Caco-2 (cell line): ENCODE measurements at regions not wholly inside any gene's neighbourhood (a gene's known extent, or its start where the extent isn't known, plus 50 kb on each side); places are given as distances from the start of the nearest gene placed in this dataset.

Experiments
- BruUV-seq: library from RNA; stranded (reverse); fragments of 400-500 nt; replicated peaks from 2 replicates; lab custom pipeline; 2021; lab: Mats Ljungman, UMichigan
- CTCF ChIA-PET: fragments of 300-600 bp; sonication (Branson Sonifier 250); formaldehyde crosslinking; loops from one replicate; lab custom pipeline; 2022; ENCODE audit warnings: antibody characterized with exemption; lab: Charles Lee
- POLR2A ChIA-PET: fragments of 300-600 bp; sonication (Branson Sonifier 250); formaldehyde crosslinking; loops from one replicate; lab custom pipeline; 2022; ENCODE audit warnings: antibody characterized with exemption; lab: Charles Lee
- DNase-seq, 2 experiments: peaks; one replicate each; pipeline versions ENCODE4 v3.0.0 to v3.0.0-alpha.2; 2020 to 2022
- H3K27me3 ChIP-seq: replicated peaks from 2 replicates; pipeline ENCODE4 v1.6.0; 2011; ENCODE audit warnings: low read length; ENCODE audit not compliant: control insufficient read depth, insufficient read depth
- H3K36me3 ChIP-seq: 2 replicates; pipeline ENCODE4 v1.5.1; 2011; ENCODE audit warnings: low read length; ENCODE audit not compliant: control insufficient read depth, insufficient read depth
- H3K4me1 ChIP-seq: fragments of 250-450 bp; sonication (Bioruptor Pico); 2 replicates; pipeline ENCODE4 v1.5.1; 2020; ENCODE audit warnings: mild to moderate bottlenecking
- H3K4me3 ChIP-seq: 2 replicates; pipeline ENCODE4 v1.5.1; 2011; ENCODE audit warnings: low read depth, mild to moderate bottlenecking, control low read depth, low read length
- H3K9me3 ChIP-seq: fragments of 250-450 bp; sonication (Bioruptor Pico); 2 replicates; pipeline ENCODE4 v1.5.1; 2020; ENCODE audit warnings: mild to moderate bottlenecking, moderate library complexity
- H3K27ac Mint-ChIP-seq: one replicate; pipeline ENCODE4 v1.8.0; 2022; ENCODE audit warnings: mixed read lengths; ENCODE audit not compliant: unreplicated experiment
- H3K27me3 Mint-ChIP-seq: one replicate; pipeline ENCODE4 v1.8.0; 2022; ENCODE audit warnings: mixed read lengths; ENCODE audit not compliant: insufficient read depth, unreplicated experiment
- H3K36me3 Mint-ChIP-seq: one replicate; pipeline ENCODE4 v1.8.0; 2022; ENCODE audit warnings: mild to moderate bottlenecking, mixed read lengths; ENCODE audit not compliant: insufficient read depth, unreplicated experiment
- H3K4me1 Mint-ChIP-seq: one replicate; pipeline ENCODE4 v1.8.0; 2022; ENCODE audit warnings: low read depth, mixed read lengths; ENCODE audit not compliant: unreplicated experiment
- H3K4me3 Mint-ChIP-seq: one replicate; pipeline ENCODE4 v1.8.0; 2022; ENCODE audit warnings: mild to moderate bottlenecking, moderate library complexity, mixed read lengths; ENCODE audit not compliant: unreplicated experiment
- H3K9me3 Mint-ChIP-seq: one replicate; pipeline ENCODE4 v1.8.0; 2022; ENCODE audit warnings: mixed read lengths; ENCODE audit not compliant: unreplicated experiment
- CTCF ChIP-seq, 2 experiments: fragments of 200-600 bp in 1 of 2; IDR thresholded peaks; 1 replicate in 1 of 2; 2 replicates in 1 of 2; pipeline versions ENCODE4 v1.5.1 to v1.8.0; 2011 to 2022; ENCODE audit warnings: antibody characterized with exemption in 1 of 2, control low read depth in 1 of 2, inconsistent platforms in 1 of 2, low read depth in 1 of 2, low read length in 1 of 2, mild to moderate bottlenecking in 1 of 2, moderate library complexity in 1 of 2; ENCODE audit not compliant: insufficient read depth in 1 of 2, severe bottlenecking in 1 of 2, unreplicated experiment in 1 of 2
- intact Hi-C: fragments of 100-400 bp; cut with micrococcal nuclease; formaldehyde crosslinking; loops from one replicate; pipeline ENCODE4 v1.10.0; 2022; ENCODE audit not compliant: unreplicated experiment

- CTCF ChIA-PET: no interaction called here
- H3K27me3 Mint-ChIP-seq: peaks cover 5% of the 10 kb centered on the region
- POLR2A ChIA-PET: no interaction called here
These were observed 517.2 kb upstream of the SPRY2 start for GRCh38 chr13:80858131-80858530.

GRCh38 chr13:80857321-80857720, 516.4 kb upstream of the SPRY2 start:
- H3K36me3 ChIP-seq: no peaks in the 10 kb centered on the region
- Mint-ChIP-seq H3K4me1 (no peaks in the 10 kb centered on the region), H3K27me3 (peaks cover 5% of the 10 kb centered on the region), H3K36me3 (no peaks in the 10 kb centered on the region), H3K27ac (no peak overlapping the region), H3K4me3 (no peak overlapping the region), H3K9me3 (no peaks in the 10 kb centered on the region)
- no TSS peak for BruUV-seq
- intact Hi-C loops: no loop called here
- no peak overlapping the region for H3K4me3 ChIP-seq
- H3K4me1 ChIP-seq: no peaks in the 10 kb centered on the region
- TF ChIP-seq CTCF (IDR thresholded peaks at IDR 0.05; ENCODE audit: insufficient read depth in 1 of 2, low read depth in 1 of 2, low read length in 1 of 2, severe bottlenecking in 1 of 2, unreplicated experiment in 1 of 2): no peak
- no peaks in the 10 kb centered on the region for H3K27me3 ChIP-seq
- POLR2A ChIA-PET: no interaction called here
- no peak for DNase-seq
- CTCF ChIA-PET: no interaction called here
- no peaks in the 10 kb centered on the region for H3K9me3 ChIP-seq

More at GRCh38 chr13:80858131-80858530, 517.2 kb upstream of the SPRY2 start:
- no peak for DNase-seq
- Histone ChIP-seq H3K27me3 (no peaks in the 10 kb centered on the region), H3K9me3 (no peaks in the 10 kb centered on the region), H3K36me3 (no peaks in the 10 kb centered on the region), H3K4me1 (no peaks in the 10 kb centered on the region), H3K4me3 (no peak overlapping the region)
- intact Hi-C loops: no loop called here
- no peaks in the 10 kb centered on the region for H3K9me3 Mint-ChIP-seq
- no TSS peak for BruUV-seq
- H3K4me3 Mint-ChIP-seq: no peak overlapping the region
- H3K4me1 Mint-ChIP-seq: no peaks in the 10 kb centered on the region
- TF ChIP-seq CTCF (IDR thresholded peaks at IDR 0.05; ENCODE audit: insufficient read depth in 1 of 2, low read depth in 1 of 2, low read length in 1 of 2, severe bottlenecking in 1 of 2, unreplicated experiment in 1 of 2): no peak
- no peak overlapping the region for H3K27ac Mint-ChIP-seq
- no peaks in the 10 kb centered on the region for H3K36me3 Mint-ChIP-seq

GRCh38 chr13:80850771-80851170, 509.8 kb upstream of the SPRY2 start:
- TF ChIP-seq CTCF (IDR thresholded peaks at IDR 0.05; ENCODE audit: insufficient read depth in 1 of 2, low read depth in 1 of 2, low read length in 1 of 2, severe bottlenecking in 1 of 2, unreplicated experiment in 1 of 2): peak in 1 of 2 experiments; percentile 14
- CTCF ChIA-PET: no interaction called here

More at GRCh38 chr13:80850771-80851170, 509.8 kb upstream of the SPRY2 start:
- H3K27me3 Mint-ChIP-seq: peaks cover 7% of the 10 kb centered on the region
- no peak overlapping the region for H3K27ac Mint-ChIP-seq
- H3K4me1 ChIP-seq: no peaks in the 10 kb centered on the region
- POLR2A ChIA-PET: no interaction called here
- H3K36me3 Mint-ChIP-seq: no peaks in the 10 kb centered on the region
- H3K4me3 ChIP-seq: no peak overlapping the region
- DNase-seq: peak in 1 of 2 experiments; percentile 5
- no peaks in the 10 kb centered on the region for H3K9me3 ChIP-seq
- H3K27me3 ChIP-seq: no peaks in the 10 kb centered on the region
- intact Hi-C loops: no loop called here
- no TSS peak for BruUV-seq
- no peak overlapping the region for H3K4me3 Mint-ChIP-seq
- H3K4me1 Mint-ChIP-seq: no peaks in the 10 kb centered on the region
- H3K9me3 Mint-ChIP-seq: no peaks in the 10 kb centered on the region
- no peaks in the 10 kb centered on the region for H3K36me3 ChIP-seq
